GM23338 (cell line): ENCODE measurements at regions not wholly inside any gene's neighbourhood (a gene's known extent, or its start where the extent isn't known, plus 50 kb on each side); places are given as distances from the start of the nearest gene placed in this dataset.

Experiments
- ATAC-seq: fragments of 200-7000 bp; cut with Tn5 transposase; 3 replicates; pipeline ENCODE4 v1.9.1; 2020
- DNase-seq: peaks from one replicate; pipeline ENCODE4 v3.0.0-alpha.2; 2015; ENCODE audit warnings: low spot score
- H2AFZ ChIP-seq: fragments of 200-600 bp; sonication (generic); 2 replicates; pipeline ENCODE4 v1.8.0; 2016; ENCODE audit warnings: antibody characterized with exemption, mild to moderate bottlenecking, moderate library complexity
- H3F3A ChIP-seq: fragments of 200-600 bp; sonication (generic); replicated peaks from 2 replicates; pipeline ENCODE4 v1.8.0; 2017; ENCODE audit warnings: antibody characterized with exemption, mixed run types, low read depth
- H3K27ac ChIP-seq: fragments of 200-600 bp; sonication (generic); 2 replicates; pipeline ENCODE4 v1.6.1; 2016; ENCODE audit warnings: low read depth
- H3K27me3 ChIP-seq: fragments of 200-600 bp; sonication (generic); 2 replicates; pipeline ENCODE4 v1.8.0; 2016; ENCODE audit warnings: mild to moderate bottlenecking, mixed run types, moderate library complexity; ENCODE audit not compliant: insufficient read depth
- H3K36me3 ChIP-seq: fragments of 200-600 bp; sonication (generic); 2 replicates; pipeline ENCODE4 v1.8.0; 2016; ENCODE audit warnings: mild to moderate bottlenecking; ENCODE audit not compliant: insufficient read depth
- H3K4me1 ChIP-seq: fragments of 200-600 bp; sonication (generic); 2 replicates; pipeline ENCODE4 v1.8.0; 2016; ENCODE audit warnings: mild to moderate bottlenecking, moderate library complexity; ENCODE audit not compliant: insufficient read depth
- H3K4me2 ChIP-seq: fragments of 200-600 bp; sonication (generic); 2 replicates; pipeline ENCODE4 v1.7.1; 2017; ENCODE audit warnings: mixed run types
- H3K4me3 ChIP-seq: fragments of 200-600 bp; sonication (generic); 2 replicates; pipeline ENCODE4 v1.6.1; 2016; ENCODE audit warnings: mixed run types
- H3K79me2 ChIP-seq: fragments of 200-600 bp; sonication (generic); replicated peaks from 2 replicates; pipeline ENCODE4 v1.8.0; 2017; ENCODE audit warnings: mild to moderate bottlenecking; ENCODE audit not compliant: insufficient read depth
- H3K9me2 ChIP-seq: fragments of 200-600 bp; sonication (generic); 2 replicates; pipeline ENCODE4 v1.8.0; 2017; ENCODE audit not compliant: insufficient read depth
- H4K20me1 ChIP-seq: fragments of 200-600 bp; sonication (generic); replicated peaks from 2 replicates; pipeline ENCODE4 v1.8.0; 2017; ENCODE audit warnings: mild to moderate bottlenecking; ENCODE audit not compliant: insufficient read depth
- H3K27ac Mint-ChIP-seq: 2 replicates; pipeline ENCODE4 v1.8.0; 2020; ENCODE audit warnings: inconsistent platforms, mild to moderate bottlenecking, moderate library complexity, mixed read lengths
- H3K27me3 Mint-ChIP-seq: 3 replicates; pipeline ENCODE4 v1.8.0; 2022; ENCODE audit warnings: low read depth, mild to moderate bottlenecking, moderate library complexity, mixed read lengths, inconsistent platforms; ENCODE audit not compliant: insufficient read depth, poor library complexity
- H3K36me3 Mint-ChIP-seq: 3 replicates; pipeline ENCODE4 v1.8.0; 2021; ENCODE audit warnings: low read depth, mild to moderate bottlenecking, inconsistent platforms, moderate library complexity, mixed read lengths
- H3K4me1 Mint-ChIP-seq: 3 replicates; pipeline ENCODE4 v1.8.0; 2020; ENCODE audit warnings: mild to moderate bottlenecking, inconsistent platforms, mixed read lengths
- H3K4me3 Mint-ChIP-seq: 3 replicates; pipeline ENCODE4 v1.8.0; 2021; ENCODE audit warnings: moderate library complexity, mild to moderate bottlenecking, inconsistent platforms, mixed read lengths
- H3K9me3 Mint-ChIP-seq: 3 replicates; pipeline ENCODE4 v1.8.0; 2020; ENCODE audit warnings: moderate library complexity, mild to moderate bottlenecking, inconsistent platforms, mixed read lengths
- CREB1 ChIP-seq: fragments of 250-450 bp; sonication (Bioruptor Pico); IDR thresholded peaks from 2 replicates; pipeline ENCODE4 v1.5.0; 2020; ENCODE audit warnings: low read depth, mild to moderate bottlenecking, moderate library complexity
- EZH2 ChIP-seq: fragments of 200-600 bp; sonication (generic); IDR thresholded peaks from one replicate; pipeline ENCODE4 v1.8.0; 2017; ENCODE audit warnings: antibody characterized with exemption, mild to moderate bottlenecking, low read depth; ENCODE audit not compliant: unreplicated experiment
- EZH2phosphoT487 ChIP-seq: fragments of 200-600 bp; sonication (generic); IDR thresholded peaks from one replicate; pipeline ENCODE4 v1.8.1; 2018; ENCODE audit warnings: antibody characterized with exemption; ENCODE audit not compliant: unreplicated experiment
- JUNB ChIP-seq: IDR thresholded peaks from one replicate; pipeline ENCODE4 v1.6.1; 2016; ENCODE audit warnings: antibody characterized with exemption; ENCODE audit not compliant: unreplicated experiment
- NANOG ChIP-seq: IDR thresholded peaks from 2 replicates; pipeline ENCODE4 v1.6.1; 2016; ENCODE audit warnings: antibody characterized with exemption, borderline replicate concordance
- POLR2AphosphoS5 ChIP-seq: IDR thresholded peaks from 2 replicates; pipeline ENCODE4 v1.6.1; 2016; ENCODE audit warnings: antibody characterized with exemption, low read depth
- STAT1 ChIP-seq: IDR thresholded peaks from one replicate; pipeline ENCODE4 v1.6.1; 2016; ENCODE audit warnings: antibody characterized with exemption; ENCODE audit not compliant: unreplicated experiment
- ZNF114 ChIP-seq: fragments of 250-450 bp; sonication (Bioruptor Pico); IDR thresholded peaks from 2 replicates; pipeline ENCODE4 v1.5.0; 2020; ENCODE audit warnings: mild to moderate bottlenecking, moderate library complexity
- TF ChIP-seq, protein P1 (sequence below): IDR thresholded peaks from one replicate; pipeline ENCODE4 v1.6.1; 2018; ENCODE audit warnings: antibody characterized with exemption; ENCODE audit not compliant: unreplicated experiment
- TF ChIP-seq, protein P2 (sequence below), 2 experiments: fragments of 200-600 bp in 1 of 2; sonication (generic) in 1 of 2; conservative IDR thresholded peaks; 2 replicates each; pipeline versions ENCODE4 v1.5.1 to v1.6.1; 2016 to 2017; ENCODE audit warnings: antibody characterized with exemption in 2 of 2, low read depth in 2 of 2, mild to moderate bottlenecking in 2 of 2, moderate library complexity in 1 of 2
- TF ChIP-seq, protein P3 (sequence below): IDR thresholded peaks from 2 replicates; pipeline ENCODE4 v1.6.1; 2016; ENCODE audit warnings: antibody characterized with exemption
- TF ChIP-seq, protein P4 (sequence below): fragments of 250-450 bp; sonication (Bioruptor Pico); IDR thresholded peaks from 2 replicates; pipeline ENCODE4 v1.5.0; 2020; ENCODE audit warnings: mild to moderate bottlenecking, moderate library complexity

DNA sequence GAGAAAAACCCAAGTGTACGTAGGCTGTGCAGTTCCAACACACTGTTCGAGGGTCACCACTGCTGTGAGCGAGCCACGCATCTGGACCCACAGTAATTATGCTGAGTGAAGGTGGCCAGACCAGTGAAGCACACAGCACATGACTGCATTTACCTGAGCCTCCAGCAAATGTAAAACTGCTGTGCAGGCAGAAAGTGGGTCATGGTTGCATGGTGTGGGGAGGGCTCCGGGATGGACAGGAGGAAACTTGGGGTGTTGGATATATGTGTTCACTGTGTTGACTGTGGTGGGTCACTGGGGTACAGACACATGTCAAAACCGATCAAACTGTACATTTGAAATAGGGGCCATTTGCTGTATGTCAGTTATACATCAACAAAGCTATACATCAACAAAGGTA lies 78.7 kb upstream of the METRNL start:
- no peaks in the 10 kb centered on the region for H3K27me3 ChIP-seq
- no peaks in the 10 kb centered on the region for H3K9me2 ChIP-seq
- H4K20me1 ChIP-seq = no peaks in the 10 kb centered on the region
- no peaks in the 10 kb centered on the region for H3K4me1 ChIP-seq
- no peak overlapping the region for H3K27ac Mint-ChIP-seq
- no peak overlapping the region for H2AFZ ChIP-seq
- peaks cover 7% of the 10 kb centered on the region; the same call in 2 of the 3 replicates for H3K9me3 Mint-ChIP-seq
- no peak for ATAC-seq
- no peak overlapping the region for H3K27ac ChIP-seq
- peaks cover 2% of the 10 kb centered on the region for H3K27me3 Mint-ChIP-seq
- H3K4me1 Mint-ChIP-seq = no peaks in the 10 kb centered on the region
- no peak overlapping the region for H3K4me2 ChIP-seq
- DNase-seq = no peak
- H3K36me3 Mint-ChIP-seq = peaks cover 14% of the 10 kb centered on the region
- no peaks in the 10 kb centered on the region for H3K79me2 ChIP-seq
- no peak overlapping the region for H3K4me3 ChIP-seq
- no peak overlapping the region for H3K4me3 Mint-ChIP-seq
- TF ChIP-seq, protein P1, sequence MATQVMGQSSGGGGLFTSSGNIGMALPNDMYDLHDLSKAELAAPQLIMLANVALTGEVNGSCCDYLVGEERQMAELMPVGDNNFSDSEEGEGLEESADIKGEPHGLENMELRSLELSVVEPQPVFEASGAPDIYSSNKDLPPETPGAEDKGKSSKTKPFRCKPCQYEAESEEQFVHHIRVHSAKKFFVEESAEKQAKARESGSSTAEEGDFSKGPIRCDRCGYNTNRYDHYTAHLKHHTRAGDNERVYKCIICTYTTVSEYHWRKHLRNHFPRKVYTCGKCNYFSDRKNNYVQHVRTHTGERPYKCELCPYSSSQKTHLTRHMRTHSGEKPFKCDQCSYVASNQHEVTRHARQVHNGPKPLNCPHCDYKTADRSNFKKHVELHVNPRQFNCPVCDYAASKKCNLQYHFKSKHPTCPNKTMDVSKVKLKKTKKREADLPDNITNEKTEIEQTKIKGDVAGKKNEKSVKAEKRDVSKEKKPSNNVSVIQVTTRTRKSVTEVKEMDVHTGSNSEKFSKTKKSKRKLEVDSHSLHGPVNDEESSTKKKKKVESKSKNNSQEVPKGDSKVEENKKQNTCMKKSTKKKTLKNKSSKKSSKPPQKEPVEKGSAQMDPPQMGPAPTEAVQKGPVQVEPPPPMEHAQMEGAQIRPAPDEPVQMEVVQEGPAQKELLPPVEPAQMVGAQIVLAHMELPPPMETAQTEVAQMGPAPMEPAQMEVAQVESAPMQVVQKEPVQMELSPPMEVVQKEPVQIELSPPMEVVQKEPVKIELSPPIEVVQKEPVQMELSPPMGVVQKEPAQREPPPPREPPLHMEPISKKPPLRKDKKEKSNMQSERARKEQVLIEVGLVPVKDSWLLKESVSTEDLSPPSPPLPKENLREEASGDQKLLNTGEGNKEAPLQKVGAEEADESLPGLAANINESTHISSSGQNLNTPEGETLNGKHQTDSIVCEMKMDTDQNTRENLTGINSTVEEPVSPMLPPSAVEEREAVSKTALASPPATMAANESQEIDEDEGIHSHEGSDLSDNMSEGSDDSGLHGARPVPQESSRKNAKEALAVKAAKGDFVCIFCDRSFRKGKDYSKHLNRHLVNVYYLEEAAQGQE = no peak
- TF ChIP-seq ZNF114 (CRISPR knock-in tag) (no peak), NANOG (no peak), POLR2AphosphoS5 (no peak), EZH2 (no peak), CREB1 (no peak), JUNB (no peak), STAT1 (no peak), EZH2phosphoT487 (no peak)
- TF ChIP-seq, protein P2, sequence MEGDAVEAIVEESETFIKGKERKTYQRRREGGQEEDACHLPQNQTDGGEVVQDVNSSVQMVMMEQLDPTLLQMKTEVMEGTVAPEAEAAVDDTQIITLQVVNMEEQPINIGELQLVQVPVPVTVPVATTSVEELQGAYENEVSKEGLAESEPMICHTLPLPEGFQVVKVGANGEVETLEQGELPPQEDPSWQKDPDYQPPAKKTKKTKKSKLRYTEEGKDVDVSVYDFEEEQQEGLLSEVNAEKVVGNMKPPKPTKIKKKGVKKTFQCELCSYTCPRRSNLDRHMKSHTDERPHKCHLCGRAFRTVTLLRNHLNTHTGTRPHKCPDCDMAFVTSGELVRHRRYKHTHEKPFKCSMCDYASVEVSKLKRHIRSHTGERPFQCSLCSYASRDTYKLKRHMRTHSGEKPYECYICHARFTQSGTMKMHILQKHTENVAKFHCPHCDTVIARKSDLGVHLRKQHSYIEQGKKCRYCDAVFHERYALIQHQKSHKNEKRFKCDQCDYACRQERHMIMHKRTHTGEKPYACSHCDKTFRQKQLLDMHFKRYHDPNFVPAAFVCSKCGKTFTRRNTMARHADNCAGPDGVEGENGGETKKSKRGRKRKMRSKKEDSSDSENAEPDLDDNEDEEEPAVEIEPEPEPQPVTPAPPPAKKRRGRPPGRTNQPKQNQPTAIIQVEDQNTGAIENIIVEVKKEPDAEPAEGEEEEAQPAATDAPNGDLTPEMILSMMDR (conservative IDR thresholded peaks at IDR 0.05; ENCODE audit: low read depth in 2 of 2) = no peak
- TF ChIP-seq, protein P3, sequence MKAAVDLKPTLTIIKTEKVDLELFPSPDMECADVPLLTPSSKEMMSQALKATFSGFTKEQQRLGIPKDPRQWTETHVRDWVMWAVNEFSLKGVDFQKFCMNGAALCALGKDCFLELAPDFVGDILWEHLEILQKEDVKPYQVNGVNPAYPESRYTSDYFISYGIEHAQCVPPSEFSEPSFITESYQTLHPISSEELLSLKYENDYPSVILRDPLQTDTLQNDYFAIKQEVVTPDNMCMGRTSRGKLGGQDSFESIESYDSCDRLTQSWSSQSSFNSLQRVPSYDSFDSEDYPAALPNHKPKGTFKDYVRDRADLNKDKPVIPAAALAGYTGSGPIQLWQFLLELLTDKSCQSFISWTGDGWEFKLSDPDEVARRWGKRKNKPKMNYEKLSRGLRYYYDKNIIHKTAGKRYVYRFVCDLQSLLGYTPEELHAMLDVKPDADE = no peak
- TF ChIP-seq, protein P4, sequence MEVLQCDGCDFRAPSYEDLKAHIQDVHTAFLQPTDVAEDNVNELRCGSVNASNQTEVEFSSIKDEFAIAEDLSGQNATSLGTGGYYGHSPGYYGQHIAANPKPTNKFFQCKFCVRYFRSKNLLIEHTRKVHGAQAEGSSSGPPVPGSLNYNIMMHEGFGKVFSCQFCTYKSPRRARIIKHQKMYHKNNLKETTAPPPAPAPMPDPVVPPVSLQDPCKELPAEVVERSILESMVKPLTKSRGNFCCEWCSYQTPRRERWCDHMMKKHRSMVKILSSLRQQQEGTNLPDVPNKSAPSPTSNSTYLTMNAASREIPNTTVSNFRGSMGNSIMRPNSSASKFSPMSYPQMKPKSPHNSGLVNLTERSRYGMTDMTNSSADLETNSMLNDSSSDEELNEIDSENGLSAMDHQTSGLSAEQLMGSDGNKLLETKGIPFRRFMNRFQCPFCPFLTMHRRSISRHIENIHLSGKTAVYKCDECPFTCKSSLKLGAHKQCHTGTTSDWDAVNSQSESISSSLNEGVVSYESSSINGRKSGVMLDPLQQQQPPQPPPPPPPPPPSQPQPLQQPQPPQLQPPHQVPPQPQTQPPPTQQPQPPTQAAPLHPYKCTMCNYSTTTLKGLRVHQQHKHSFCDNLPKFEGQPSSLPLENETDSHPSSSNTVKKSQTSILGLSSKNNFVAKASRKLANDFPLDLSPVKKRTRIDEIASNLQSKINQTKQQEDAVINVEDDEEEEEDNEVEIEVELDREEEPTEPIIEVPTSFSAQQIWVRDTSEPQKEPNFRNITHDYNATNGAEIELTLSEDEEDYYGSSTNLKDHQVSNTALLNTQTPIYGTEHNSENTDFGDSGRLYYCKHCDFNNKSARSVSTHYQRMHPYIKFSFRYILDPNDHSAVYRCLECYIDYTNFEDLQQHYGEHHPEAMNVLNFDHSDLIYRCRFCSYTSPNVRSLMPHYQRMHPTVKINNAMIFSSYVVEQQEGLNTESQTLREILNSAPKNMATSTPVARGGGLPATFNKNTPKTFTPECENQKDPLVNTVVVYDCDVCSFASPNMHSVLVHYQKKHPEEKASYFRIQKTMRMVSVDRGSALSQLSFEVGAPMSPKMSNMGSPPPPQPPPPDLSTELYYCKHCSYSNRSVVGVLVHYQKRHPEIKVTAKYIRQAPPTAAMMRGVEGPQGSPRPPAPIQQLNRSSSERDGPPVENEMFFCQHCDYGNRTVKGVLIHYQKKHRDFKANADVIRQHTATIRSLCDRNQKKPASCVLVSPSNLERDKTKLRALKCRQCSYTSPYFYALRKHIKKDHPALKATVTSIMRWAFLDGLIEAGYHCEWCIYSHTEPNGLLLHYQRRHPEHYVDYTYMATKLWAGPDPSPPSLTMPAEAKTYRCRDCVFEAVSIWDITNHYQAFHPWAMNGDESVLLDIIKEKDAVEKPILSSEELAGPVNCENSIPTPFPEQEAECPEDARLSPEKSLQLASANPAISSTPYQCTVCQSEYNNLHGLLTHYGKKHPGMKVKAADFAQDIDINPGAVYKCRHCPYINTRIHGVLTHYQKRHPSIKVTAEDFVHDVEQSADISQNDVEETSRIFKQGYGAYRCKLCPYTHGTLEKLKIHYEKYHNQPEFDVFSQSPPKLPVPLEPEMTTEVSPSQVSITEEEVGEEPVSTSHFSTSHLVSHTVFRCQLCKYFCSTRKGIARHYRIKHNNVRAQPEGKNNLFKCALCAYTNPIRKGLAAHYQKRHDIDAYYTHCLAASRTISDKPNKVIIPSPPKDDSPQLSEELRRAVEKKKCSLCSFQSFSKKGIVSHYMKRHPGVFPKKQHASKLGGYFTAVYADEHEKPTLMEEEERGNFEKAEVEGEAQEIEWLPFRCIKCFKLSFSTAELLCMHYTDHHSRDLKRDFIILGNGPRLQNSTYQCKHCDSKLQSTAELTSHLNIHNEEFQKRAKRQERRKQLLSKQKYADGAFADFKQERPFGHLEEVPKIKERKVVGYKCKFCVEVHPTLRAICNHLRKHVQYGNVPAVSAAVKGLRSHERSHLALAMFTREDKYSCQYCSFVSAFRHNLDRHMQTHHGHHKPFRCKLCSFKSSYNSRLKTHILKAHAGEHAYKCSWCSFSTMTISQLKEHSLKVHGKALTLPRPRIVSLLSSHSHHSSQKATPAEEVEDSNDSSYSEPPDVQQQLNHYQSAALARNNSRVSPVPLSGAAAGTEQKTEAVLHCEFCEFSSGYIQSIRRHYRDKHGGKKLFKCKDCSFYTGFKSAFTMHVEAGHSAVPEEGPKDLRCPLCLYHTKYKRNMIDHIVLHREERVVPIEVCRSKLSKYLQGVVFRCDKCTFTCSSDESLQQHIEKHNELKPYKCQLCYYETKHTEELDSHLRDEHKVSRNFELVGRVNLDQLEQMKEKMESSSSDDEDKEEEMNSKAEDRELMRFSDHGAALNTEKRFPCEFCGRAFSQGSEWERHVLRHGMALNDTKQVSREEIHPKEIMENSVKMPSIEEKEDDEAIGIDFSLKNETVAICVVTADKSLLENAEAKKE (CRISPR knock-in tag) = no peak
- H3K36me3 ChIP-seq = no peaks in the 10 kb centered on the region
- no peaks in the 10 kb centered on the region for H3F3A ChIP-seq
